MM.1S (cell line): ENCODE measurements at regions not wholly inside any gene's neighbourhood (a gene's known extent, or its start where the extent isn't known, plus 50 kb on each side); places are given as distances from the start of the nearest gene placed in this dataset.

Source experiments
- DNase-seq: peaks from one replicate; pipeline ENCODE4 v3.0.0-alpha.2; 2015
- H2AFZ ChIP-seq: fragments of 300-600 bp; sonication (generic); 2 replicates; pipeline ENCODE4 v1.6.0; 2016; ENCODE audit warnings: antibody characterized with exemption, low read length
- H3F3A ChIP-seq: fragments of 300-600 bp; sonication (generic); 2 replicates; pipeline ENCODE4 v1.6.1; 2016; ENCODE audit warnings: mild to moderate bottlenecking, antibody characterized with exemption, low read length, moderate library complexity, mixed read lengths; ENCODE audit not compliant: insufficient read depth
- H3K27ac ChIP-seq: fragments of 300-600 bp; sonication (generic); 2 replicates; pipeline ENCODE4 v1.5.1; 2016; ENCODE audit warnings: mild to moderate bottlenecking, low read length
- H3K27me3 ChIP-seq: fragments of 300-600 bp; sonication (generic); replicated peaks from 2 replicates; pipeline ENCODE4 v1.6.0; 2016; ENCODE audit warnings: low read length; ENCODE audit not compliant: insufficient read depth
- H3K36me3 ChIP-seq: fragments of 300-600 bp; sonication (generic); replicated peaks from 2 replicates; pipeline ENCODE4 v1.6.1; 2016; ENCODE audit warnings: mild to moderate bottlenecking, low read length, mixed read lengths; ENCODE audit not compliant: insufficient read depth
- H3K4me1 ChIP-seq: fragments of 300-600 bp; sonication (generic); 2 replicates; pipeline ENCODE4 v1.6.1; 2016; ENCODE audit warnings: low read length, mixed read lengths
- H3K4me2 ChIP-seq: fragments of 300-600 bp; sonication (generic); 2 replicates; pipeline ENCODE4 v1.6.0; 2016; ENCODE audit warnings: low read depth, low read length
- H3K4me3 ChIP-seq: fragments of 300-600 bp; sonication (generic); 2 replicates; pipeline ENCODE4 v1.5.1; 2016; ENCODE audit warnings: low read length, mixed read lengths
- H3K79me2 ChIP-seq: fragments of 300-600 bp; sonication (generic); 2 replicates; pipeline ENCODE4 v1.6.1; 2016; ENCODE audit warnings: mixed run types, low read length, mixed read lengths
- H3K9ac ChIP-seq: fragments of 300-600 bp; sonication (generic); 2 replicates; pipeline ENCODE4 v1.6.1; 2016; ENCODE audit warnings: low read length, mixed read lengths
- H3K9me2 ChIP-seq: fragments of 300-600 bp; sonication (generic); replicated peaks from 2 replicates; pipeline ENCODE4 v1.6.1; 2016; ENCODE audit warnings: mild to moderate bottlenecking, low read length, mixed read lengths; ENCODE audit not compliant: insufficient read depth
- H3K9me3 ChIP-seq: fragments of 300-600 bp; sonication (generic); replicated peaks from 2 replicates; pipeline ENCODE4 v1.6.1; 2016; ENCODE audit warnings: mild to moderate bottlenecking, low read length, mixed read lengths; ENCODE audit not compliant: insufficient read depth
- H4K20me1 ChIP-seq: fragments of 300-600 bp; sonication (generic); 2 replicates; pipeline ENCODE4 v1.6.1; 2016; ENCODE audit warnings: mild to moderate bottlenecking, low read length, moderate library complexity, mixed read lengths; ENCODE audit not compliant: insufficient read depth
- EZH2 ChIP-seq: fragments of 300-600 bp; sonication (generic); optimal IDR thresholded peaks from 2 replicates; pipeline ENCODE3; 2017; ENCODE audit warnings: low read depth, mild to moderate bottlenecking, antibody characterized with exemption, low read length, mixed read lengths
- EZH2phosphoT487 ChIP-seq: fragments of 300-600 bp; sonication (generic); IDR thresholded peaks from 2 replicates; pipeline ENCODE4 v1.6.1; 2018; ENCODE audit warnings: antibody characterized with exemption, low read length
- TF ChIP-seq, protein P1 (sequence below): fragments of 300-600 bp; sonication (generic); IDR thresholded peaks from 2 replicates; pipeline ENCODE4 v1.5.1; 2016; ENCODE audit warnings: antibody characterized with exemption, low read length, mixed read lengths

DNA sequence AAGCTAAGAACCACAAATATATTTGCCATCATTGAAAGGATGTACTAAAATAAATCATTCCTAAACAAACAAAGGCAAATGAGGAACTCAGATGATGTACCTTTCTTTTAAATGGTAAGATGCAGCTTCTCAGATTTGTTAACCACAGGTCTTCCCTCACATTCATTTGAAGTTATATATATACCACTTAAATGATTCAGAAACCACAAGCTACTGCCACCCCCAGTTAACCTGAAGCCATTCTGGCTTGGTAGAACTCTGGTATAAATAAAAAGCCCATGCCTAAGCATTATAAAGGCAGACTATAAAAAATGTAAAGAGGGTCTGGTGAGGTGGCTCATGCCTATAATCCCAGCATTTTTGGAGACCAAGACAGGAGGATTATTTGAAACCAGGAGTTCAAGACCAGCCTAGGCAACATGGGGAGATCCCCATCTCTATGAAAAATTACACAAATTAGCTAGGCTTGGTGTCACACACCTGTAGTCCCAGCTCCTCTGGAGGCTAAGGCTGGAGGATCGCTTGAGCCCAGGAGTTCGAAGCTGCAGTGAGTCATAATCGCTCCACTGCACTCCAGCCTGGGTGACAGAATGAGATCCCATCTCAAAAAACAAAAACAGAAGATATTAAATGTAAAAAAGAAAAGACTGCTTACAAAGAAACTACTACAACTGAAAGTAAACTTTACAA is 1185.3 kb downstream of the JRKL start:
- Histone ChIP-seq H3K9me3 (no peaks in the 10 kb centered on the region), H3K4me3 (peak overlapping the region; percentile 27)
- no peak for TF ChIP-seq EZH2phosphoT487
- TF ChIP-seq EZH2 = no peak
- TF ChIP-seq, protein P1, sequence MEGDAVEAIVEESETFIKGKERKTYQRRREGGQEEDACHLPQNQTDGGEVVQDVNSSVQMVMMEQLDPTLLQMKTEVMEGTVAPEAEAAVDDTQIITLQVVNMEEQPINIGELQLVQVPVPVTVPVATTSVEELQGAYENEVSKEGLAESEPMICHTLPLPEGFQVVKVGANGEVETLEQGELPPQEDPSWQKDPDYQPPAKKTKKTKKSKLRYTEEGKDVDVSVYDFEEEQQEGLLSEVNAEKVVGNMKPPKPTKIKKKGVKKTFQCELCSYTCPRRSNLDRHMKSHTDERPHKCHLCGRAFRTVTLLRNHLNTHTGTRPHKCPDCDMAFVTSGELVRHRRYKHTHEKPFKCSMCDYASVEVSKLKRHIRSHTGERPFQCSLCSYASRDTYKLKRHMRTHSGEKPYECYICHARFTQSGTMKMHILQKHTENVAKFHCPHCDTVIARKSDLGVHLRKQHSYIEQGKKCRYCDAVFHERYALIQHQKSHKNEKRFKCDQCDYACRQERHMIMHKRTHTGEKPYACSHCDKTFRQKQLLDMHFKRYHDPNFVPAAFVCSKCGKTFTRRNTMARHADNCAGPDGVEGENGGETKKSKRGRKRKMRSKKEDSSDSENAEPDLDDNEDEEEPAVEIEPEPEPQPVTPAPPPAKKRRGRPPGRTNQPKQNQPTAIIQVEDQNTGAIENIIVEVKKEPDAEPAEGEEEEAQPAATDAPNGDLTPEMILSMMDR = no peak

DNA sequence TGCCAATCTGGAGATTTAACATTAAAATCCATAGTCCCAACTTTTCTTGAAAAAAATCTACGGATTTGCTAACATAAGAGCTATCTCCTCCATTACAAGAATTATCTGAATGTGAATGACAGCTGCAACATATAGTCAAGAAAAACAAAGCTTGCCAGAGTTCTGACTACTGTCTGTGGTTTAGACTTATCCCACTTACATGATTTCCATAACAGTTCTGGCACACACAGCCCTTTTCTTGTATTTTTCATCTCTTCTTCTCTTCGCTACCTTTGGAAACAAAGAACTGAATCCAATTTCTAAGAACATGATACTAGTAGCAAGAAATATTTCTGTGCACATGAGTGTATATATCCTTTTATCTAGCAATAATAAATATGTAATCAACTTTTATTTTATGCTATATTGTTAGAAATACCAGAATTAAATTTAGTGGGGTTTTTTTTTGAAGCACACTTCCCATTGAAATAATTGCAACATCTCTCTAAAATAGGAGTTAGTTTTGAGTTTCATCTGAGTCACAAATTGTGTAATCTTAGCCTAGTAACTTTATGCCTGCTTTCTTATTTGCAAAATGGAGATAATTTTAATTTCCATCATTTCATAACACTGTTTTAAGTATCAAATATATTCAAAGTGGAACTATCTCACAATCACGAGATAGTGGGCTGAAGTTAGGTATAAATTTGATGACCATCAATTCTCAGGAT is 1217.6 kb downstream of the JRKL start:
- Histone ChIP-seq H3K9me3 (no peaks in the 10 kb centered on the region), H3K9ac (no peak overlapping the region), H3K27ac (no peak overlapping the region), H3K9me2 (no peaks in the 10 kb centered on the region), H3K4me3 (no peak overlapping the region), H3K4me1 (no peaks in the 10 kb centered on the region), H3F3A (no peaks in the 10 kb centered on the region), H2AFZ (no peak overlapping the region), H3K79me2 (no peaks in the 10 kb centered on the region), H3K36me3 (no peaks in the 10 kb centered on the region), H3K4me2 (no peak overlapping the region), H3K27me3 (no peaks in the 10 kb centered on the region), H4K20me1 (no peaks in the 10 kb centered on the region)
- DNase-seq = no peak
- TF ChIP-seq, protein P1 = no peak
- TF ChIP-seq EZH2phosphoT487 (no peak), EZH2 (no peak)

More for the DNA sequence above, 1185.3 kb downstream of the JRKL start:
- Histone ChIP-seq H4K20me1 (no peaks in the 10 kb centered on the region), H3K9ac (peak overlapping the region; percentile 24; the same call in 1 of the 2 replicates), H2AFZ (no peak overlapping the region), H3K4me2 (peak overlapping the region; percentile 48), H3K79me2 (no peaks in the 10 kb centered on the region), H3K27me3 (no peaks in the 10 kb centered on the region), H3K9me2 (no peaks in the 10 kb centered on the region), H3F3A (peaks cover 12% of the 10 kb centered on the region), H3K4me1 (peaks cover 25% of the 10 kb centered on the region; the same call in 1 of the 2 replicates), H3K27ac (peak overlapping the region; percentile 75; the same call in 1 of the 2 replicates), H3K36me3 (no peaks in the 10 kb centered on the region)
- DNase-seq = peak; percentile 81

DNA sequence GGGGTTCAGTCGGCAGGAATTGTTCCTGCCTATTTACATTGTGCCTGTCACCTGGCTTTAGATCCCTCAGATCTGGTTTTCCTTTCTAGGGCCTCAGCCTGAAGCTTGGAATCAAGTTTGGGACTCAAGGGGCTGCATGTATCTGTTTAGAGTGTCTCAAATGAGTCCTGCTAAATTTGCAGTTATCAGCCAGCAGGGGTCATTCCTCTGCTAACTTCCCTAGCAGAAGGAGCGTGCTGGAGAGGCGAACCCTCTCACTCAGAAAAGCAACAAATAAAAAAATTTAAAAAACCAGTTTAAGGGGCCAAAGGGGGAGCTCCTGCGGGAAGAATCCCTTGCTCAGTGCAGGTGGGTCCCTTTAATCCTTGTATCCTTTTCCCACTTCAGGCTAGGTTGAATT is 1220.2 kb downstream of the JRKL start:
- Histone ChIP-seq H3K9me2 (no peaks in the 10 kb centered on the region), H3K9ac (no peak overlapping the region)

More for the DNA sequence above, 1220.2 kb downstream of the JRKL start:
- Histone ChIP-seq H3K36me3 (no peaks in the 10 kb centered on the region), H3K9me3 (no peaks in the 10 kb centered on the region), H3K79me2 (no peaks in the 10 kb centered on the region), H2AFZ (no peak overlapping the region), H3K4me3 (no peak overlapping the region), H3K27ac (no peak overlapping the region), H3K4me2 (no peak overlapping the region), H3K27me3 (no peaks in the 10 kb centered on the region), H3K4me1 (no peaks in the 10 kb centered on the region), H4K20me1 (no peaks in the 10 kb centered on the region), H3F3A (no peaks in the 10 kb centered on the region)
- DNase-seq = no peak
- TF ChIP-seq EZH2 (no peak), EZH2phosphoT487 (no peak)
- TF ChIP-seq, protein P1 = no peak; the same call in 1 of the 2 replicates
